ENCODE measurements at regions not wholly inside any gene's neighbourhood (a gene's known extent, or its start where the extent isn't known, plus 50 kb on each side); places are given as distances from the start of the nearest gene placed in this dataset.

GRCh38 chr3:80297720-80298119, 529.9 kb upstream of the ROBO1 start:
- no peaks in the 10 kb centered on the region for H3K36me3 ChIP-seq (replicated peaks in 1 of 2; ENCODE audit: insufficient read depth in 1 of 2, low read depth in 2 of 2)
- no peaks in the 10 kb centered on the region for H3K9me3 ChIP-seq
- WGBS, 2 donors: 55 to 61% methylated on average over 3 of the region's 3 CpGs
- H3K27me3 ChIP-seq: no peaks in the 10 kb centered on the region
- intact Hi-C loops (cut with DNase I): no loop called here
- DNase-seq (no peak), ATAC-seq (no peak)
- no peaks in the 10 kb centered on the region for H3K4me1 ChIP-seq
- no peak overlapping the region for H3K27ac ChIP-seq
- no peak overlapping the region for H3K4me3 ChIP-seq
- TF ChIP-seq, protein P1, sequence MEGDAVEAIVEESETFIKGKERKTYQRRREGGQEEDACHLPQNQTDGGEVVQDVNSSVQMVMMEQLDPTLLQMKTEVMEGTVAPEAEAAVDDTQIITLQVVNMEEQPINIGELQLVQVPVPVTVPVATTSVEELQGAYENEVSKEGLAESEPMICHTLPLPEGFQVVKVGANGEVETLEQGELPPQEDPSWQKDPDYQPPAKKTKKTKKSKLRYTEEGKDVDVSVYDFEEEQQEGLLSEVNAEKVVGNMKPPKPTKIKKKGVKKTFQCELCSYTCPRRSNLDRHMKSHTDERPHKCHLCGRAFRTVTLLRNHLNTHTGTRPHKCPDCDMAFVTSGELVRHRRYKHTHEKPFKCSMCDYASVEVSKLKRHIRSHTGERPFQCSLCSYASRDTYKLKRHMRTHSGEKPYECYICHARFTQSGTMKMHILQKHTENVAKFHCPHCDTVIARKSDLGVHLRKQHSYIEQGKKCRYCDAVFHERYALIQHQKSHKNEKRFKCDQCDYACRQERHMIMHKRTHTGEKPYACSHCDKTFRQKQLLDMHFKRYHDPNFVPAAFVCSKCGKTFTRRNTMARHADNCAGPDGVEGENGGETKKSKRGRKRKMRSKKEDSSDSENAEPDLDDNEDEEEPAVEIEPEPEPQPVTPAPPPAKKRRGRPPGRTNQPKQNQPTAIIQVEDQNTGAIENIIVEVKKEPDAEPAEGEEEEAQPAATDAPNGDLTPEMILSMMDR (IDR thresholded peaks at IDR 0.05): no peak
- TF ChIP-seq POLR2A (IDR thresholded peaks at IDR 0.05): no peak

- ATAC-seq (no peak), DNase-seq (no peak)
- intact Hi-C loops (cut with DNase I): no loop called here
- no peak for TF ChIP-seq POLR2A (IDR thresholded peaks at IDR 0.05)
- TF ChIP-seq, protein P1 (IDR thresholded peaks at IDR 0.05): no peak
- Histone ChIP-seq H3K27me3 (no peaks in the 10 kb centered on the region), H3K36me3 (replicated peaks in 1 of 2; ENCODE audit: insufficient read depth in 1 of 2, low read depth in 2 of 2) (no peaks in the 10 kb centered on the region), H3K4me1 (no peaks in the 10 kb centered on the region), H3K4me3 (no peak overlapping the region), H3K9me3 (no peaks in the 10 kb centered on the region), H3K27ac (no peak overlapping the region)
- 80 to 81% methylated on average over 1 of the region's 1 CpG for WGBS, 2 donors
Measured at GRCh38 chr3:80285388-80285787, 517.6 kb upstream of the ROBO1 start.

DNA sequence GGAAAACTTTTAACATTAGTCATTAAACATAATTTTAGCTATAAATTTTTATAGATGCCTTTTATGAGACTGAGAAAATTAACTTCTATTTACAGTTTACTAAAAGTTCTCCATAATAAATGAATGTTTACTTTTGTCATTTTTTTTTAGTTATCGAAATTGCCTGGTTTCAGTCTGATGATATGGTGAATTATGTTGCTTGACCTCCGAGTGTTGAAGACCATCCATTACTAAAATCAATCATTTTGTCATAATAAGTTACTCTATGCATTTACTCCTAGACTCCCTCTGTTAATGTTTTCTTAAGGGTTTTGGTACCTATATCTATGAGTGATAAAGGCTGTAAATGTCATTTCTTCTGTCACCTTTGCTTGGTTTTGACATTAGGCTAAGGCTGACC, 516.0 kb upstream of the ROBO1 start:
- H3K27me3 ChIP-seq: no peaks in the 10 kb centered on the region
- TF ChIP-seq POLR2A (IDR thresholded peaks at IDR 0.05): no peak
- TF ChIP-seq, protein P1 (IDR thresholded peaks at IDR 0.05): no peak

GRCh38 chr3:80278056-80278455, 510.3 kb upstream of the ROBO1 start:
- WGBS, 2 donors: 71 to 78% methylated on average over 11 of the region's 11 CpGs
- Histone ChIP-seq H3K27ac (no peak overlapping the region), H3K9me3 (no peaks in the 10 kb centered on the region), H3K4me1 (no peaks in the 10 kb centered on the region), H3K27me3 (no peaks in the 10 kb centered on the region), H3K4me3 (no peak overlapping the region), H3K36me3 (replicated peaks in 1 of 2; ENCODE audit: insufficient read depth in 1 of 2, low read depth in 2 of 2) (no peaks in the 10 kb centered on the region)
- TF ChIP-seq, protein P1 (IDR thresholded peaks at IDR 0.05): no peak
- no peak for TF ChIP-seq POLR2A (IDR thresholded peaks at IDR 0.05)
- intact Hi-C loops (cut with DNase I): no loop called here
- DNase-seq (no peak), ATAC-seq (no peak)

More for the DNA sequence above, 516.0 kb upstream of the ROBO1 start:
- Histone ChIP-seq H3K27ac (no peak overlapping the region), H3K9me3 (no peaks in the 10 kb centered on the region), H3K4me3 (no peak overlapping the region), H3K36me3 (replicated peaks in 1 of 2; ENCODE audit: insufficient read depth in 1 of 2, low read depth in 2 of 2) (no peaks in the 10 kb centered on the region), H3K4me1 (no peaks in the 10 kb centered on the region)
- DNase-seq (no peak), ATAC-seq (no peak)
- intact Hi-C loops (cut with DNase I): no loop called here
- 11 to 15% methylated on average over 2 of the region's 2 CpGs for WGBS, 2 donors

DNA sequence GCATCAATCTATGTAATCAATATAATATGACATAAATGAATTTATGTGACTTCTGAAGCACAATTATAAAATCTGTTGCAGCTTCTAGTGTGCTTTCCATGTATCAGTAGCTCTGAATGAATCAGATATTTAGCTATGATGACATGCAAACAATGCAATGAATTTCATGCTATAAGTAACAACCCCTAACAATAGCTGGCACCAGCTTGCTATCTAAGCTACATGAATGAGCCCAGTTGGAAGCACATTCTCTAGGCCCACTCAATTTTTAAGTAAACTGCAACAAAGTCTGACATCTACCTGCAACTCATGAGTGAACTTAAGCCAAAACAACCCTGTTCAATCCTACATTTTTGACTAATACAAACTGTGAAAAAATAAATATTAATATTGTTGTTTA, 507.3 kb upstream of the ROBO1 start:
- no peaks in the 10 kb centered on the region for H3K9me3 ChIP-seq
- no peaks in the 10 kb centered on the region for H3K36me3 ChIP-seq (replicated peaks in 1 of 2; ENCODE audit: insufficient read depth in 1 of 2, low read depth in 2 of 2)
- ATAC-seq: no peak
- H3K4me1 ChIP-seq: no peaks in the 10 kb centered on the region
- H3K27me3 ChIP-seq: no peaks in the 10 kb centered on the region
- no peak for TF ChIP-seq POLR2A (IDR thresholded peaks at IDR 0.05)
- TF ChIP-seq, protein P1 (IDR thresholded peaks at IDR 0.05): no peak
- intact Hi-C loops (cut with DNase I): no loop called here
- H3K4me3 ChIP-seq: no peak overlapping the region
- no peak overlapping the region for H3K27ac ChIP-seq
- no peak for DNase-seq
